ENCODE measurements at regions not wholly inside any gene's neighbourhood (a gene's known extent, or its start where the extent isn't known, plus 50 kb on each side); places are given as distances from the start of the nearest gene placed in this dataset.

- TF ChIP-seq CTCF (IDR thresholded peaks at IDR 0.05; ENCODE audit: insufficient read depth, low read depth, low read length) = no peak
Measured at GRCh38 chr5:115381911-115382662, 85.6 kb upstream of the CCDC112 start.

GRCh38 chr5:115379622-115380344 is 83.3 kb upstream of the CCDC112 start:
- no peak for DNase-seq (ENCODE audit: low read depth)
- TF ChIP-seq CTCF (IDR thresholded peaks at IDR 0.05; ENCODE audit: insufficient read depth, low read depth, low read length) = no peak
- H3K4me3 ChIP-seq (ENCODE audit: low read depth, low read length) = no peak overlapping the region

More at GRCh38 chr5:115381911-115382662, 85.6 kb upstream of the CCDC112 start:
- DNase-seq (ENCODE audit: low read depth) = no peak
- no peak overlapping the region for H3K4me3 ChIP-seq (ENCODE audit: low read depth, low read length)

GRCh38 chr5:115378754-115379153 is 82.3 kb upstream of the CCDC112 start:
- no peak for DNase-seq (ENCODE audit: low read depth)
- no peak for TF ChIP-seq CTCF (IDR thresholded peaks at IDR 0.05; ENCODE audit: insufficient read depth, low read depth, low read length)
- H3K4me3 ChIP-seq (ENCODE audit: low read depth, low read length) = no peak overlapping the region

- H3K4me3 ChIP-seq (ENCODE audit: low read depth, low read length) = no peak overlapping the region
- DNase-seq (ENCODE audit: low read depth) = peak; percentile 90
- TF ChIP-seq CTCF (IDR thresholded peaks at IDR 0.05; ENCODE audit: insufficient read depth, low read depth, low read length) = peak; percentile 41
Measured at GRCh38 chr5:115377468-115378217, 81.2 kb upstream of the CCDC112 start.

GRCh38 chr5:115375893-115376292 is 79.4 kb upstream of the CCDC112 start:
- no peak overlapping the region for H3K4me3 ChIP-seq (ENCODE audit: low read depth, low read length)
- TF ChIP-seq CTCF (IDR thresholded peaks at IDR 0.05; ENCODE audit: insufficient read depth, low read depth, low read length) = no peak
- DNase-seq (ENCODE audit: low read depth) = peak; percentile 57

- TF ChIP-seq CTCF (IDR thresholded peaks at IDR 0.05; ENCODE audit: insufficient read depth, low read depth, low read length) = no peak
- no peak overlapping the region for H3K4me3 ChIP-seq (ENCODE audit: low read depth, low read length)
- no peak for DNase-seq (ENCODE audit: low read depth)
Measured at GRCh38 chr5:115374057-115374775, 77.8 kb upstream of the CCDC112 start.

All from fibroblast of villous mesenchyme (primary cell).